Prostate gland (tissue), 2 donors: ENCODE measurements at regions not wholly inside any gene's neighbourhood (a gene's known extent, or its start where the extent isn't known, plus 50 kb on each side); places are given as distances from the start of the nearest gene placed in this dataset.

Source experiments
- DNase-seq: peaks from one replicate; pipeline ENCODE4 v3.0.0-alpha.2; 2019; ENCODE audit warnings: low spot score
- H3K27ac ChIP-seq, 2 donors: fragments of 200-600 bp; sonication (generic); 2 replicates each; pipeline ENCODE4 v1.5.1; 2017 to 2019
- H3K27me3 ChIP-seq: fragments of 200-600 bp; sonication (generic); replicated peaks from 2 replicates; pipeline ENCODE4 v1.5.1; 2019; ENCODE audit not compliant: insufficient read depth
- H3K36me3 ChIP-seq, 2 donors: fragments of 200-600 bp; sonication (generic); 1 replicate in 1 of 2; 2 replicates in 1 of 2; pipeline versions ENCODE4 v1.5.1 to v1.8.1; 2017 to 2019
- H3K4me1 ChIP-seq: fragments of 200-600 bp; sonication (generic); replicated peaks from 2 replicates; pipeline ENCODE4 v1.5.1; 2019
- H3K4me3 ChIP-seq, 2 donors: fragments of 200-600 bp; sonication (generic); 2 replicates each; pipeline ENCODE4 v1.5.1; 2017 to 2019
- H3K9me3 ChIP-seq: fragments of 200-600 bp; sonication (generic); 2 replicates; pipeline ENCODE4 v1.5.1; 2017
- POLR2A ChIP-seq: fragments of 450-650 bp; IDR thresholded peaks from one replicate; pipeline ENCODE4 v1.6.1; 2016; ENCODE audit warnings: antibody characterized with exemption, mild to moderate bottlenecking
- POLR2AphosphoS5 ChIP-seq: sonication (generic); formaldehyde crosslinking; IDR thresholded peaks from one replicate; pipeline ENCODE4 v1.6.1; 2017; ENCODE audit warnings: antibody characterized with exemption
- WGBS: methylation state at CpG from one replicate; pipeline ENCODE4 v1.1.5; 2018; 5-methylcytosine and 5-hydroxymethylcytosine counted together
- intact Hi-C: fragments of 100-400 bp; cut with DNase I; formaldehyde crosslinking; loops from one replicate; pipeline ENCODE4 v1.14.2; 2022
- TF ChIP-seq, protein P1 (sequence below), 4 experiments: fragments of 200-600 bp in 2 of 4; fragments of 450-650 bp in 2 of 4; sonication (generic) in 2 of 4; IDR thresholded peaks; 1 replicate in 3 of 4; 2 replicates in 1 of 4; pipeline ENCODE4 v1.5.1; 2016 to 2019; ENCODE audit warnings: antibody characterized with exemption in 4 of 4, mild to moderate bottlenecking in 2 of 4, moderate library complexity in 2 of 4

GRCh38 chr1:233443040-233443760, 115.7 kb downstream of the MAP3K21 start:
- H3K9me3 ChIP-seq: no peaks in the 10 kb centered on the region
- H3K27ac ChIP-seq: no peak overlapping the region
- no peaks in the 10 kb centered on the region for H3K27me3 ChIP-seq
- TF ChIP-seq POLR2A: no peak
- TF ChIP-seq, protein P1, sequence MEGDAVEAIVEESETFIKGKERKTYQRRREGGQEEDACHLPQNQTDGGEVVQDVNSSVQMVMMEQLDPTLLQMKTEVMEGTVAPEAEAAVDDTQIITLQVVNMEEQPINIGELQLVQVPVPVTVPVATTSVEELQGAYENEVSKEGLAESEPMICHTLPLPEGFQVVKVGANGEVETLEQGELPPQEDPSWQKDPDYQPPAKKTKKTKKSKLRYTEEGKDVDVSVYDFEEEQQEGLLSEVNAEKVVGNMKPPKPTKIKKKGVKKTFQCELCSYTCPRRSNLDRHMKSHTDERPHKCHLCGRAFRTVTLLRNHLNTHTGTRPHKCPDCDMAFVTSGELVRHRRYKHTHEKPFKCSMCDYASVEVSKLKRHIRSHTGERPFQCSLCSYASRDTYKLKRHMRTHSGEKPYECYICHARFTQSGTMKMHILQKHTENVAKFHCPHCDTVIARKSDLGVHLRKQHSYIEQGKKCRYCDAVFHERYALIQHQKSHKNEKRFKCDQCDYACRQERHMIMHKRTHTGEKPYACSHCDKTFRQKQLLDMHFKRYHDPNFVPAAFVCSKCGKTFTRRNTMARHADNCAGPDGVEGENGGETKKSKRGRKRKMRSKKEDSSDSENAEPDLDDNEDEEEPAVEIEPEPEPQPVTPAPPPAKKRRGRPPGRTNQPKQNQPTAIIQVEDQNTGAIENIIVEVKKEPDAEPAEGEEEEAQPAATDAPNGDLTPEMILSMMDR (IDR thresholded peaks at IDR 0.05): no peak
- TF ChIP-seq POLR2AphosphoS5: no peak
- 44% methylated on average over 2 of the region's 2 CpGs for WGBS
- H3K4me3 ChIP-seq: no peak overlapping the region
- no peaks in the 10 kb centered on the region for H3K4me1 ChIP-seq
- intact Hi-C loops: loop anchor here (2.0 to 10.0 kb wide), 2 partner anchors 348 to 622 kb away; no protein-coding TSS in a partner anchor
- H3K36me3 ChIP-seq: no peaks in the 10 kb centered on the region
- DNase-seq: no peak

GRCh38 chr1:233444484-233444883, 117.0 kb downstream of the MAP3K21 start:
- Histone ChIP-seq H3K36me3 (no peaks in the 10 kb centered on the region), H3K27me3 (no peaks in the 10 kb centered on the region), H3K4me1 (no peaks in the 10 kb centered on the region), H3K4me3 (no peak overlapping the region), H3K27ac (no peak overlapping the region), H3K9me3 (no peaks in the 10 kb centered on the region)
- 92% methylated on average over 3 of the region's 3 CpGs for WGBS
- TF ChIP-seq POLR2AphosphoS5 (no peak), POLR2A (no peak)
- TF ChIP-seq, protein P1 (IDR thresholded peaks at IDR 0.05): no peak
- intact Hi-C loops: loop anchor here (10.0 kb wide), 1 partner anchor 620 kb away; no protein-coding TSS in a partner anchor
- DNase-seq: no peak

DNA sequence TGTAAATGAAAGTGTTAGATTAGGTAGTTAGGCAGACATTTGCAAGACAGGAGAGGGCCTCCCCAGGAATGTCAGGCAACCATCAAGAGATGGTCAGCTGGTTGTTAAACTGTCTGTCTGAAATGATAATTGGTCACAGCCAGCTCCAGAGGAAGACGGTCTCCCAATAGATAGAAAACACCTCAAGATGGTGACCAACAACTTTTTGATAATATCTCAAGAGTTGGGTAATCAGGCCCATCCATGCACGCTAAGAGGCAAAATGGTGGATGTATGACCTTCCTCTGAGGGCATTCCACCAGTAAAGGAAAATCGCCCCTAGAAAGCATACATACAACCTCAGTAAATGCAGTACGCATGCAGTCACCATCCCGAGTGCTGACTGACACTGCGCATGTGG, 118.2 kb downstream of the MAP3K21 start:
- intact Hi-C loops: loop anchor here (10.0 kb wide), 1 partner anchor 619 kb away; no protein-coding TSS in a partner anchor
- no peak overlapping the region for H3K4me3 ChIP-seq
- 97% methylated on average over 6 of the region's 6 CpGs for WGBS

GRCh38 chr1:233446935-233447334, 119.4 kb downstream of the MAP3K21 start:
- no peak for DNase-seq
- Histone ChIP-seq H3K4me3 (no peak overlapping the region), H3K9me3 (no peaks in the 10 kb centered on the region), H3K27ac (no peak overlapping the region), H3K27me3 (no peaks in the 10 kb centered on the region), H3K4me1 (no peaks in the 10 kb centered on the region), H3K36me3 (no peaks in the 10 kb centered on the region)
- WGBS: 77% methylated on average over 6 of the region's 6 CpGs
- TF ChIP-seq, protein P1 (IDR thresholded peaks at IDR 0.05): no peak
- no peak for TF ChIP-seq POLR2A
- no peak for TF ChIP-seq POLR2AphosphoS5
- intact Hi-C loops: loop anchor here (10.0 kb wide), 1 partner anchor 618 kb away; no protein-coding TSS in a partner anchor

More for the DNA sequence above, 118.2 kb downstream of the MAP3K21 start:
- no peaks in the 10 kb centered on the region for H3K4me1 ChIP-seq
- H3K27me3 ChIP-seq: no peaks in the 10 kb centered on the region
- no peaks in the 10 kb centered on the region for H3K9me3 ChIP-seq
- TF ChIP-seq POLR2AphosphoS5 (no peak), POLR2A (no peak)
- TF ChIP-seq, protein P1 (IDR thresholded peaks at IDR 0.05): no peak
- H3K36me3 ChIP-seq: no peaks in the 10 kb centered on the region
- DNase-seq: no peak
- H3K27ac ChIP-seq: no peak overlapping the region
